Hepatic stellate cell (primary cell): ENCODE measurements at regions not wholly inside any gene's neighbourhood (a gene's known extent, or its start where the extent isn't known, plus 50 kb on each side); places are given as distances from the start of the nearest gene placed in this dataset.

Source experiments
- DNase-seq: peaks from one replicate; pipeline ENCODE4 v3.0.0; 2011; ENCODE audit warnings: low spot score

- no peak for DNase-seq
These were observed 712.8 kb downstream of the SOCS6 start for GRCh38 chr18:71001597-71001996.

GRCh38 chr18:70998490-70998889 lies 709.6 kb downstream of the SOCS6 start:
- no peak for DNase-seq

- no peak for DNase-seq
These were observed 705.3 kb downstream of the SOCS6 start for GRCh38 chr18:70994116-70994515.

- no peak for DNase-seq
These were observed 702.7 kb downstream of the SOCS6 start for GRCh38 chr18:70991577-70991976.

GRCh38 chr18:70985948-70986347 lies 697.1 kb downstream of the SOCS6 start:
- no peak for DNase-seq

- DNase-seq, result no peak
These were observed 693.4 kb downstream of the SOCS6 start for GRCh38 chr18:70982292-70982691.

GRCh38 chr18:70981400-70982140 lies 692.7 kb downstream of the SOCS6 start:
- DNase-seq, result no peak

- no peak for DNase-seq
These were observed 684.8 kb downstream of the SOCS6 start for GRCh38 chr18:70973626-70974025.

GRCh38 chr18:70966419-70966818 lies 677.6 kb downstream of the SOCS6 start:
- DNase-seq, result no peak

GRCh38 chr18:70961939-70962338 lies 673.1 kb downstream of the SOCS6 start:
- no peak for DNase-seq

- DNase-seq, result no peak
These were observed 667.7 kb downstream of the SOCS6 start for GRCh38 chr18:70956554-70956953.

- no peak for DNase-seq
These were observed 647.3 kb downstream of the SOCS6 start for GRCh38 chr18:70936160-70936559.

- no peak for DNase-seq
These were observed 643.3 kb downstream of the SOCS6 start for GRCh38 chr18:70931942-70932814.

GRCh38 chr18:70920840-70921374 lies 632.1 kb downstream of the SOCS6 start:
- DNase-seq, result no peak

- DNase-seq, result no peak
These were observed 618.8 kb downstream of the SOCS6 start for GRCh38 chr18:70907673-70908072.

GRCh38 chr18:70892381-70892780 lies 603.5 kb downstream of the SOCS6 start:
- DNase-seq, result no peak

- no peak for DNase-seq
These were observed 581.4 kb downstream of the SOCS6 start for GRCh38 chr18:70870292-70870691.

GRCh38 chr18:70848329-70848728 lies 559.5 kb downstream of the SOCS6 start:
- DNase-seq, result no peak

- DNase-seq, result no peak
These were observed 551.8 kb downstream of the SOCS6 start for GRCh38 chr18:70840649-70841048.

GRCh38 chr18:70827632-70828031 lies 538.8 kb downstream of the SOCS6 start:
- no peak for DNase-seq

- no peak for DNase-seq
These were observed 537.7 kb downstream of the SOCS6 start for GRCh38 chr18:70826571-70826970.

- no peak for DNase-seq
These were observed 533.8 kb downstream of the SOCS6 start for GRCh38 chr18:70822691-70823090.

GRCh38 chr18:70822117-70822516 lies 533.3 kb downstream of the SOCS6 start:
- no peak for DNase-seq
